PC-9 (cell line): ENCODE measurements at regions not wholly inside any gene's neighbourhood (a gene's known extent, or its start where the extent isn't known, plus 50 kb on each side); places are given as distances from the start of the nearest gene placed in this dataset.

Source experiments
- BruUV-seq: library from RNA; stranded (reverse); fragments of 400-500 nt; replicated peaks from 2 replicates; lab custom pipeline; 2021; lab: Mats Ljungman, UMichigan
- CTCF ChIA-PET: fragments of 300-600 bp; sonication (Branson Sonifier 250); formaldehyde crosslinking; loops from one replicate; lab custom pipeline; 2022; ENCODE audit warnings: antibody characterized with exemption; lab: Charles Lee
- POLR2A ChIA-PET: fragments of 300-600 bp; sonication (Branson Sonifier 250); formaldehyde crosslinking; loops from one replicate; lab custom pipeline; 2022; ENCODE audit warnings: antibody characterized with exemption; ENCODE audit not compliant: unreplicated experiment; lab: Charles Lee
- DNase-seq, 2 experiments: peaks; one replicate each; pipeline versions ENCODE4 v3.0.0 to v3.0.0-alpha.2; 2015 to 2022; ENCODE audit warnings: mixed read lengths in 1 of 2
- H2AFZ ChIP-seq: fragments of 200-600 bp; sonication (generic); 2 replicates; pipeline ENCODE4 v1.8.1; 2017; ENCODE audit warnings: antibody characterized with exemption
- H3F3A ChIP-seq: fragments of 200-600 bp; sonication (generic); 2 replicates; pipeline ENCODE4 v1.8.1; 2017; ENCODE audit warnings: antibody characterized with exemption, mild to moderate bottlenecking, low read depth; ENCODE audit not compliant: insufficient read depth
- H3K27ac ChIP-seq: fragments of 200-600 bp; sonication (generic); 2 replicates; pipeline ENCODE4 v1.6.1; 2016; ENCODE audit warnings: mixed run types
- H3K27me3 ChIP-seq: fragments of 200-600 bp; sonication (generic); 2 replicates; pipeline ENCODE4 v1.6.1; 2016; ENCODE audit warnings: low read depth, mixed run types; ENCODE audit not compliant: insufficient read depth
- H3K36me3 ChIP-seq: fragments of 200-600 bp; sonication (generic); 2 replicates; pipeline ENCODE4 v1.6.1; 2016; ENCODE audit warnings: low read depth, mixed run types
- H3K4me1 ChIP-seq: fragments of 200-600 bp; sonication (generic); replicated peaks from 2 replicates; pipeline ENCODE4 v1.6.1; 2016; ENCODE audit warnings: mixed run types; ENCODE audit not compliant: insufficient read depth
- H3K4me2 ChIP-seq: fragments of 200-600 bp; sonication (generic); 2 replicates; pipeline ENCODE4 v1.6.1; 2017; ENCODE audit warnings: mixed run types
- H3K4me3 ChIP-seq: fragments of 200-600 bp; sonication (generic); 2 replicates; pipeline ENCODE4 v1.6.1; 2016; ENCODE audit warnings: mixed run types
- H3K79me2 ChIP-seq: fragments of 200-600 bp; sonication (generic); 2 replicates; pipeline ENCODE4 v1.6.1; 2017; ENCODE audit warnings: low read depth, mixed run types
- H3K9me2 ChIP-seq: fragments of 200-600 bp; sonication (generic); 2 replicates; pipeline ENCODE4 v1.8.1; 2017; ENCODE audit warnings: mild to moderate bottlenecking; ENCODE audit not compliant: insufficient read depth
- H3K9me3 ChIP-seq: fragments of 200-600 bp; sonication (generic); 2 replicates; pipeline ENCODE4 v1.8.1; 2016; ENCODE audit warnings: low read depth; ENCODE audit not compliant: insufficient read depth
- H4K20me1 ChIP-seq: fragments of 200-600 bp; sonication (generic); 2 replicates; pipeline ENCODE4 v1.8.1; 2017; ENCODE audit not compliant: insufficient read depth
- CTCF ChIP-seq: fragments of 200-600 bp; sonication (generic); conservative IDR thresholded peaks from 2 replicates; pipeline ENCODE4 v1.6.1; 2017; ENCODE audit warnings: mixed run types, antibody characterized with exemption, mild to moderate bottlenecking, moderate library complexity
- EZH2 ChIP-seq: fragments of 200-600 bp; sonication (generic); IDR thresholded peaks from 2 replicates; pipeline ENCODE4 v1.8.0; 2017; ENCODE audit warnings: antibody characterized with exemption, low read depth
- intact Hi-C: fragments of 100-400 bp; cut with micrococcal nuclease; formaldehyde crosslinking; loops from one replicate; pipeline ENCODE4 v1.10.0; 2022; ENCODE audit not compliant: unreplicated experiment

DNA sequence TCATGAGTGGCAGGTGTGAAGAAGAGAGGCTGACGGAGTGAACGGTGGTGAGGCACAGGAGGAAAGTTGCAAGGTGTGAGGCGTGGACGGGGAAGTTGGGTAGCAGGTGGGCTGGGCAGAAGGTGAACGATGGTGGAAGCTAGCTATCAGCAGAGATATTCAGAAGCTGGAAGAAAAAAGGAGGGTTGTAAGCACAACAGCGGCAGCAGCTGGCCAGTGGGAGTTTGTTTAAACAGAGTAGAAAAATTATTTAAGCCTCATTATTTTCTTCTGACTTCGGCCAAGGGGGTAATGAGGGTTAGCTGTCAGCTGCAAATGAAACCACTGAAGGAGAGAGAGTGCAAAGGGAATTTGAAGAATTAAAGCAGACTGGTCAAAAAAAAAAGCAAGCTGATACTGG lies 62.1 kb upstream of the PRKAR2B start:
- Histone ChIP-seq H3K79me2 (no peaks in the 10 kb centered on the region), H3K9me2 (no peaks in the 10 kb centered on the region), H3K27ac (no peak overlapping the region), H3K9me3 (no peaks in the 10 kb centered on the region), H2AFZ (no peak overlapping the region), H3K4me1 (no peaks in the 10 kb centered on the region), H4K20me1 (no peaks in the 10 kb centered on the region), H3F3A (no peaks in the 10 kb centered on the region), H3K4me3 (no peak overlapping the region), H3K27me3 (no peaks in the 10 kb centered on the region), H3K36me3 (no peaks in the 10 kb centered on the region), H3K4me2 (no peak overlapping the region)
- POLR2A ChIA-PET, result no interaction called here
- intact Hi-C loops, result no loop called here
- CTCF ChIA-PET, result no interaction called here
- TF ChIP-seq EZH2 (no peak), CTCF (no peak)
- BruUV-seq, result no TSS peak
- DNase-seq, result no peak

DNA sequence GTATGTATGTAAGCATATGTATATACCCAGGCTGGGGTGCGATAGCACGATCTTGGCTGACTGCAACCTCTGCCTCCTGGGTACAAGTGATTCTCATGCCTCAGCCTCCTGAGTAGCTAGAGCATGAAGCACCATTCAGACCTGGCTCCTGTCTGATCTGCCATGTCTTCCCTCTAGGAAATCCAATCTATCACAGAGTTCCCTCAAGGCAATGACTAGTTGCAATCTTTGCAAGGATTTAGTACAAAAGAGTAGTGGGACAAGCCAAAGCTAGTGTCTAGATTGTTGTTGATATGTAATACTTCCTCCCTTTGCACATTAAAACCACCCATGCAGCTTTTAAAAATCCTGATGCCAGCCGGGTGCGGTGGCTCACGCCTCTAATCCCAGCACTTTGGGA lies 60.5 kb upstream of the PRKAR2B start:
- H3K9me2 ChIP-seq, result no peaks in the 10 kb centered on the region
- intact Hi-C loops, result no loop called here
- H3K36me3 ChIP-seq, result no peaks in the 10 kb centered on the region
- TF ChIP-seq EZH2, result no peak
- TF ChIP-seq CTCF, result no peak
- no peaks in the 10 kb centered on the region for H4K20me1 ChIP-seq
- no peak overlapping the region for H3K4me3 ChIP-seq
- ChIA-PET CTCF (no interaction called here), POLR2A (no interaction called here)
- DNase-seq, result no peak
- no peak overlapping the region for H3K27ac ChIP-seq
- H2AFZ ChIP-seq, result no peak overlapping the region
- no peaks in the 10 kb centered on the region for H3K79me2 ChIP-seq
- H3K4me2 ChIP-seq, result no peak overlapping the region
- H3F3A ChIP-seq, result no peaks in the 10 kb centered on the region
- no peaks in the 10 kb centered on the region for H3K27me3 ChIP-seq
- no peaks in the 10 kb centered on the region for H3K4me1 ChIP-seq
- BruUV-seq, result no TSS peak
- H3K9me3 ChIP-seq, result no peaks in the 10 kb centered on the region

- Histone ChIP-seq H3K27ac (no peak overlapping the region), H3K9me3 (no peaks in the 10 kb centered on the region), H3K36me3 (no peaks in the 10 kb centered on the region), H3K9me2 (no peaks in the 10 kb centered on the region), H3K4me2 (no peak overlapping the region), H3K27me3 (no peaks in the 10 kb centered on the region), H3K4me1 (no peaks in the 10 kb centered on the region), H3K79me2 (no peaks in the 10 kb centered on the region), H3K4me3 (no peak overlapping the region), H4K20me1 (no peaks in the 10 kb centered on the region), H2AFZ (no peak overlapping the region), H3F3A (no peaks in the 10 kb centered on the region)
- no peak for DNase-seq
- POLR2A ChIA-PET, result interaction anchor here (0.8 kb wide), 1 partner anchor 1963 kb away, joined by 8 read pairs; no protein-coding TSS in a partner anchor
- no TSS peak for BruUV-seq
- intact Hi-C loops, result no loop called here
- TF ChIP-seq CTCF (no peak), EZH2 (no peak)
- CTCF ChIA-PET, result no interaction called here
Measured at GRCh38 chr7:106986450-106986977, 58.0 kb upstream of the PRKAR2B start.
